SK-MEL-5 (cell line): ENCODE measurements at regions not wholly inside any gene's neighbourhood (a gene's known extent, or its start where the extent isn't known, plus 50 kb on each side); places are given as distances from the start of the nearest gene placed in this dataset.
A peak's percentile ranks its signal among the peaks of the same experiment; 100 is the strongest.
"Not testable (repeated sequence)": the region's sequence is repeated elsewhere in the genome, so short reads cannot be mapped to it uniquely, and the experiment has no call there.

Experiments
- DNase-seq: peaks from one replicate; pipeline ENCODE4 v3.0.0-alpha.2; 2016; ENCODE audit warnings: low read depth, low spot score
- in situ Hi-C: cut with HindIII; loops from 2 replicates; pipeline ENCODE4 v1.10.0; 2016; ENCODE audit warnings: low sequenced_read_pairs, high pct_unique_total_duplicates, low pct_unique_long_range_greater_than_20kb

DNA sequence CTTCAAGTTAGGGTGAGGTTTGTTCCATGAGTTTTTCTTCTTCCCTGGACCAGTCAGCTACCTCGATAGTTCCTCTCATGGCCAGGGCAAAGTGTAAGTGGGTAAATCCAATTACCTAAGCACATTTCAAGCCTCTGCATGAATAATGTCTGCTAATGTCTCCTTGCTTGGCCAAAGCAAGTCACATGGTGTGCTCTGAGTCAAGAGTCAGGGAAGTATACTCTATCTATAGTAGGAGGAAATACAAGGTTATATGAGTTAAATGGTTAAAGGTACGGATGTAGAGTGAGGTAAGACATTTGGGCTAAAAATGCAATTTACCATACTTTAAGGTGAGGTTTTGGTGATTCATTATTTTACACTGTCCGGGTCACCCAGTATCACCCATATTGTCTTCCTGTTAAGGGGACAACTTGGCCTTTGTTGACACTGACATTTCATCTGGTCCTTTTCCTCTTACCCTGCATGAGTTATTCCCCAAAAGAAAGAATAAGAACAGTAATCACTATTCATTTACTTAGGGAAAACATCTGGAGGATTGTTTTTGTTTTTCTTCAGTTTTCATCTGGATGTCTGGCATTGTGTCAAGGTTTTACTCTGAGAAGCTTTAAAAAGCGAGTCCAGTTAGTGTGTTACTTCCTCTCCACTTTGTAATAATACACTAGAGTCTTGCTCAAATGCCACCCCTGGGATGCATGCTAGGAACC, 405.5 kb downstream of the RND3 start:
- DNase-seq = no peak

GRCh38 chr2:150076281-150076680, 411.2 kb downstream of the RND3 start:
- peak; percentile 20 for DNase-seq
- in situ Hi-C loops = no loop called here

More for the DNA sequence above, 405.5 kb downstream of the RND3 start:
- in situ Hi-C loops = no loop called here

- DNase-seq = no peak
- in situ Hi-C loops = no loop called here
Observed at GRCh38 chr2:150075831-150076230, 411.6 kb downstream of the RND3 start.

DNA sequence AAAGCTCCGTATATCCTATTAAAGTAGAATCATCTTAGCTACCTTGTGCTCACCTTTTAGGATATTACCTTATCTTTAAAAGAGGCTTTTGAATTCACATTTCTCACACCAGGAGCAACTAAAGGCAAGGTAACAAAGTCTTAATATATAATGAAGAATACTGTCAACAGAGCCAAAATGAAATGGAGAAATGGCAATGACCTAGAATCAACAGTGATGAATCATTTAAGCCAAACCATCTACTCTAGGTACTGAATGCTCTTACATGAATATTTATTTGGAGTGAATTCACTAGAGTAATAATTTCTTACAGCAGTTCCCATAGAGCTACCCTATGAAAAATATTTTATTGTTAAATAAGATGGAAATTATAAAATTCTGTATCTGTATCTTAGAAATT, 421.0 kb downstream of the RND3 start:
- in situ Hi-C loops = no loop called here
- no peak for DNase-seq

DNA sequence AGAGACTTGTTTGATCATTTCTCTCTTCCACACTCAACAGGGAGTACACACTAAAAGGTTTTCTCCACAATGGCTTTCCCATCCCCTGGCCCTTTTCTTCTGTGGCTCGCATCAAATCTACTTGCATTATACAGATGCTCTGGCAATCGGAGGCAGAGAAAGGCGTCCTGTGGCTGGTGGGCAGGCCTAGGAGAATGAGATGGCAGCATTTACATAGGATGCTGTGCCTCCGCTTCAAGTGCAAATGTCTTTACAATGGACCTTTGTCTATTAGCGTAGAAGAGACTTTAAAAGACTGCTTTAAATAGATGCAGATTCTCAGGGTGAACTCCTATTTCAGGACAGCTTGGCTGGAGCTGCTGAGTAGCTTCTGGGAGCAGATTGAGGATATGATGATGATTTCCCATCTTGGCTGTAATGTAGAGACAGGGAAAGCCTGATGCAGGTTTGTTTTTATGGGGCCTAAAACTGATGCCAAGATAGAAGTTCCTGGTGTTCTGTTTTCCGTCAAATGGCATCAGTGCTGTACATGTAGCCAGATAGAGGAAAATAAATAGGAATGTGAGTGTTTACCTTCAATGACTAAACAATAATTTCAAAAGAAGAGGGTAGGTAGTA, 423.4 kb downstream of the RND3 start:
- in situ Hi-C loops = no loop called here
- DNase-seq = no peak

GRCh38 chr2:150063432-150063889, 424.0 kb downstream of the RND3 start:
- no peak for DNase-seq
- in situ Hi-C loops = no loop called here

DNA sequence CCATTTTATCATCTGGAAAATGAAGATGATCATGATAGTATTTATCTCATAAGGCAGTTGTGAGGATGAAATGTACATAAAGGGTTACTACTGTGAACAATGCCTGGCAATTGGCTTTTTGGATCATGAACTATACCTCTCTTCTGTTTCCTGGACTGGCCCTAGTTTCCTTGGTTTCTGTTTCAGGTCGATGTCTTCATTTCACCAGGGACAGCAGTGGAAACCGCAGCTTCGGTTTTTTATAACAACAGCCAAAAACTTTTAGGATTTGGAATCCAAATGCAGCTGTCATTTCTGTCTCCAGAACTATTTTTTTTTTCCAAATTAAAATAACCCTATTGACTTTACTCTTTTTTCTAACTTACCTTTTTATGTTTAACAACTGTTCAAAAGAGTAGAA, 425.1 kb downstream of the RND3 start:
- in situ Hi-C loops = no loop called here
- no peak for DNase-seq

GRCh38 chr2:150060341-150060740, 427.1 kb downstream of the RND3 start:
- DNase-seq = peak; percentile 28

DNA sequence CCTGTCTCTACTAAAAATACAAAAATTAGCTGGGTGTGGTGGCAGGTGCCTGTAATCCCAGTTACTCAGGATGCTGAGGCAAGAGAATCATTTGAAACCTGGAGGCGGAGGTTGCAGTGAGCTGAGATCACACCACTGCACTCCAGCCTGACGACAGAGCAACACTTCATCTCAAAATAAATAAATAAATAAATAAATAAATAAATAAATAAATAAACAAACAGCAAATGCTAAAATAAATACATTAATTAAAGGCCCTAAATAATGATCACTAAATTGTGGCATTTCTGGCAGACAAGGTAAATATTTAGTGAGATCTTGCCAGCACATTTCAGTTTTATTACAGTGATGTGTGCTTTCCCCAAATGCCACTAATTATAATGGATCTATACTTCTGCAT, 427.8 kb downstream of the RND3 start:
- DNase-seq, in situ Hi-C loops: not testable (repeated sequence)

More at GRCh38 chr2:150060341-150060740, 427.1 kb downstream of the RND3 start:
- in situ Hi-C loops = no loop called here

DNA sequence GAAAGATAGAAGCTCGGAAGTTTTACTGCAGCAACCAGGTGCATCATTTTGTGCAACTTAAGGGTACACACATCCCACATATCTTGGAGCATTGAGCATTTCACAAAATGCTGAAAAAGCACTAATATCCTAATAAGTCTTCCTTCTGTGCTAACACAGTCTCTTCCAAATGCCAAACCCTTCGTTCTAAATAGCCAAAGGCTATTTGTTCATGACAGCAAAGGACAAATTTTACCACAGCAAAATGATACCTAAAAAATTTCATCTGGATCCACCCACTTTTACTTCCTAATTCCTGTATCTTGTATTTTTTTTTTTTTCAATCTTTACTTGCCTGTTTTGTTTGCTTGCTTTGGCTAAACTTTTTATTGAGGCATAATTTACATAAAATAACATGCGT, 435.0 kb downstream of the RND3 start:
- no peak for DNase-seq
- in situ Hi-C loops = no loop called here

GRCh38 chr2:150051004-150051403, 436.5 kb downstream of the RND3 start:
- in situ Hi-C loops = no loop called here
- DNase-seq = no peak

- in situ Hi-C loops = no loop called here
- DNase-seq = no peak
Observed at GRCh38 chr2:150050036-150050435, 437.4 kb downstream of the RND3 start.

DNA sequence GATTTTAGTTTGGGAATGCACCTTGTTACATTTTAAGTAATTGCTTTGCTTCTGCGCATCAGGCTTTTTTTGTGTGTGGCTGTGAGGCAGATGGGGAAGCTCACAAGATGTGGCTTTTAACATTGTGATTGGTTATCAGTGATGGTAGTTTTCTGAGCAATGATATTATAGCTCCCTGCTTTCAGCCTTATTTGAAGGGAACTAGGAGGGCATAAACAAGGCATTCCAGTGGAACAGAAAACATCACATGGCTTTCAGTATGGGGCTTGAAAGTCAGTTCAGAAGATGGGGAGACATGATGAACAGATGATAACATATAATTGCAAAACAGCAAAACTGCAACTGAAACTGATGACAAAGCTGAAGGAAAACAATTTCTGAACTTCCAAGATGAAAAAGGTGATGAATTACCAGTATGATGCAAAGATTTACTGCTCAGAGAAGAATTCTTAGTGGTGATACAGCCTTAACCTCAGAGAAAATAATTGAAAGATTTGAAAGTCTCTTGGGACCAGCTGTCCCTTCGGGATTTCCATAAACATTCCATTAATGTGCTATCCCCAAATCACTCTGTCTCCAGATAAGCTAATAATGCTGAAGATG, 439.7 kb downstream of the RND3 start:
- no peak for DNase-seq
- in situ Hi-C loops = no loop called here

- no peak for DNase-seq
- in situ Hi-C loops = no loop called here
Observed at GRCh38 chr2:150046810-150047209, 440.7 kb downstream of the RND3 start.

DNA sequence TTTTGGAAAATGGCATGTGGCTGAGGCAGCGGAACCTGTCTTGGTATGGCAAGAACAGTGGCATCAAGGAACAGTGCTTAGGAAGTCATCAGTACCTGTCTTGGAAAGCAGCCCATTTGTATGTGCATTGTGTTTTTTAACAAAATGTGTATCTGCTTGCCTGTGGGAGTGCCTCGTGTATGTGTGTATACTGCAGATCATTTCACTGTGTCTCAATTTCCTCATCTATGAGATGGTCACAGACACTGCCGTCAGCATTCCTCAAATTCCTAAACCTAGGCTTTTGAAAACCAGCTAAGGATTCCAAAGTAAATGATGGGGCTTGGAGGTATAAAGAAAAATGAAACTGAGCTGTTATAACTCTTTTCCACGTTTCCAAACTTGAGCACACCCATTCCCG, 441.3 kb downstream of the RND3 start:
- DNase-seq = no peak
- in situ Hi-C loops = no loop called here

DNA sequence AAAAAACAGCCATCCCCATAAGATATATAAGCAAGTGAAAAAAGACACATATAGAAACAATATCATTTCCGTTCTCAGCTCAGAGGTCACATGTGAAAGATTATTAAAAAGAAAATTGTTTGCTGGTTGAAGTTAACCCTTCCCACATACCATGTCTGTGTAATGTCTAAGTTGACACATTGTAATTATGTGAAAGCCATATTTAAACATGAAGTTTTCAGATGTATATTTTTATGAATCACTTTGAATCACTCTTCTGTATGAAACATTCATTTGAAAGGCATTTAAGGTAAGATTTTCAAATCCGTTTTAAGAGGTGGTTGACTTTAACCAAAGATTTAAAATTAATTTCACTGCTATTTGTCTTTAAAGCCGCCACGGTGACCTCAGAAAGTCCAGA, 441.9 kb downstream of the RND3 start:
- in situ Hi-C loops = no loop called here
- DNase-seq = no peak

DNA sequence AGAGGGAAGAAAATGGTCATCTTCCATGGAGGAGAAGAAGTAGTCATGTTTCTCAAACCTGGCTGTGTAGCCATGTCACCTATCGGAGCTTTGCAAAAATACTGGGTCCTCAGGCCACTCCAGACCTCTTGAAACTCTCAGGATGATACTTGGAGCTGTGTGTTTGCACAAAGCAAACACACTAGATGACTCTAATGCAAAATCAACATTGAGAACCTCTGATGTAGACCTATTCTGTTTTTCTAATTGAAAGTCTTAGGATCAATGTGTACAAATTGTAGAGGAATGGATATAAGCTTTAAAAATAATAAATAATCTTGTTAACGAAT, 444.3 kb downstream of the RND3 start:
- DNase-seq = no peak
- in situ Hi-C loops = no loop called here

DNA sequence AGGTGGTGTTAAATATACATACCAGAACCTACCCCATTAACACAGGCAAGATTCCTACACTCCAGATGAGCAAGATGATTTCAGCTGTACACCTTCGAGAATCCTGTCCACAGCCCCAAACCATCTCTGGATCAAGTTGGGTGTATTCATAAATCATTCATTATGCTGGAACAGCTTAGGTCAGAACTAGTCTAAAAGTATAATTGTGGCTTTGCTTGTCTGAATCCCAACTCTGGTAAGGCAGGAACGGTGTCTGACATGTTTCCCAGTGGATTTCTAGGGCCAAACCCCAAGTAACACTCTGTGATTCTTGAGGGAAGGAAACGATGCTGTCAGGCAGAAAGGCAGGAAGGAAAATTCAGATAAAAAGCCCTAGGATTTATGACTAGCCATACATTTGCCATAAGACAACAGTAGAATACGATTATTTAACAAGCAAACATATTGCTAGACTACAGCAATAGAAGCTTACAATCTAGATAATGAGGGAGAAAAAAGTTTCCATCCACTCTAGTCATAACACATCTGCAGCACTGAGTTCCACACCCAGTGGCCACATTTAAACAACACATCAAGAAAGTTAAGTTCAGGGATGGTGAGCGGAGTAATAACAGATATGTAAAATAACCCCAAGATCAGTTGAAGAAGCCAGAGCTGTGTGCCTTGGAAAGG, 444.8 kb downstream of the RND3 start:
- in situ Hi-C loops = no loop called here
- no peak for DNase-seq
